ENCODE measurements at regions not wholly inside any gene's neighbourhood (a gene's known extent, or its start where the extent isn't known, plus 50 kb on each side); places are given as distances from the start of the nearest gene placed in this dataset.

GRCh38 chr18:30103881-30104280 is 938.7 kb downstream of the DSC3 start:
- peaks cover 8% of the 10 kb centered on the region for H3K9me3 ChIP-seq
- H3K4me1 ChIP-seq (ENCODE audit: low read depth): no peaks in the 10 kb centered on the region
- no peaks in the 10 kb centered on the region for H3K36me3 ChIP-seq (ENCODE audit: low read depth)
- no peak for TF ChIP-seq CTCF (IDR thresholded peaks at IDR 0.05)
- no peak for DNase-seq
- intact Hi-C loops (cut with DNase I, micrococcal nuclease): no loop called here
- H3K4me3 ChIP-seq: no peak overlapping the region
- ATAC-seq: no peak

- no peak for DNase-seq
Observed at GRCh38 chr18:30096796-30097195, 945.7 kb downstream of the DSC3 start.

GRCh38 chr18:30094556-30094955 is 948.0 kb downstream of the DSC3 start:
- intact Hi-C loops (cut with DNase I, micrococcal nuclease): no loop called here
- no peak for ATAC-seq
- Histone ChIP-seq H3K9me3 (peaks cover 2% of the 10 kb centered on the region), H3K4me1 (ENCODE audit: low read depth) (no peaks in the 10 kb centered on the region), H3K36me3 (ENCODE audit: low read depth) (no peaks in the 10 kb centered on the region), H3K4me3 (no peak overlapping the region)
- DNase-seq: no peak
- TF ChIP-seq CTCF (IDR thresholded peaks at IDR 0.05): no peak

More at GRCh38 chr18:30096796-30097195, 945.7 kb downstream of the DSC3 start:
- no peak overlapping the region for H3K4me3 ChIP-seq
- H3K4me1 ChIP-seq (ENCODE audit: low read depth): no peaks in the 10 kb centered on the region
- no peak for TF ChIP-seq CTCF (IDR thresholded peaks at IDR 0.05)
- peaks cover 6% of the 10 kb centered on the region for H3K9me3 ChIP-seq
- intact Hi-C loops (cut with DNase I, micrococcal nuclease): no loop called here
- H3K36me3 ChIP-seq (ENCODE audit: low read depth): no peaks in the 10 kb centered on the region
- ATAC-seq: no peak

GRCh38 chr18:30093376-30093775 is 949.2 kb downstream of the DSC3 start:
- H3K4me1 ChIP-seq (ENCODE audit: low read depth): no peaks in the 10 kb centered on the region
- ATAC-seq: no peak
- H3K4me3 ChIP-seq: no peak overlapping the region
- peaks cover 3% of the 10 kb centered on the region for H3K9me3 ChIP-seq
- DNase-seq: no peak
- intact Hi-C loops (cut with DNase I, micrococcal nuclease): no loop called here
- TF ChIP-seq CTCF (IDR thresholded peaks at IDR 0.05): no peak
- H3K36me3 ChIP-seq (ENCODE audit: low read depth): no peaks in the 10 kb centered on the region

- DNase-seq (no peak), ATAC-seq (no peak)
- no peak for TF ChIP-seq CTCF (IDR thresholded peaks at IDR 0.05)
- intact Hi-C loops (cut with DNase I, micrococcal nuclease): no loop called here
- no peak overlapping the region for H3K4me3 ChIP-seq
- H3K9me3 ChIP-seq: peaks cover 3% of the 10 kb centered on the region
- no peaks in the 10 kb centered on the region for H3K36me3 ChIP-seq (ENCODE audit: low read depth)
- no peaks in the 10 kb centered on the region for H3K4me1 ChIP-seq (ENCODE audit: low read depth)
Observed at GRCh38 chr18:30088238-30089015, 954.1 kb downstream of the DSC3 start.

All from mucosa of descending colon (tissue), 3 donors.